Right cardiac atrium (tissue), 5 donors: ENCODE measurements at regions not wholly inside any gene's neighbourhood (a gene's known extent, or its start where the extent isn't known, plus 50 kb on each side); places are given as distances from the start of the nearest gene placed in this dataset.
"Not testable (repeated sequence)": the region's sequence is repeated elsewhere in the genome, so short reads cannot be mapped to it uniquely, and the experiment has no call there.

Experiments used
- ATAC-seq, 2 donors: fragments of 200-7000 bp; cut with Tn5 transposase; one replicate each; pipeline versions ENCODE4 v1.8.0 to v1.9.1; 2020; ENCODE audit warnings: moderate library complexity in 2 of 2, mild to moderate bottlenecking in 1 of 2
- DNase-seq, 3 donors: peaks; one replicate each; pipeline ENCODE4 v3.0.0-alpha.2; 2020
- H3K27ac ChIP-seq: one replicate; pipeline ENCODE4 v1.5.1; 2013; ENCODE audit warnings: mild to moderate bottlenecking, low read length, control low read depth, moderate library complexity
- H3K27me3 ChIP-seq: one replicate; pipeline ENCODE4 v1.6.1; 2013; ENCODE audit not compliant: control insufficient read depth, insufficient read depth
- H3K4me1 ChIP-seq: one replicate; pipeline ENCODE4 v1.6.1; 2013; ENCODE audit warnings: low read length; ENCODE audit not compliant: control insufficient read depth, insufficient read depth
- H3K4me3 ChIP-seq: one replicate; pipeline ENCODE4 v1.5.1; 2013; ENCODE audit warnings: low read length, control low read depth
- H3K9me3 ChIP-seq: one replicate; pipeline ENCODE4 v1.6.1; 2013; ENCODE audit warnings: low read length; ENCODE audit not compliant: control insufficient read depth
- WGBS: extraction: QIAGEN DNeasy Blood & Tissue Kit; methylation state at CpG from one replicate; pipeline ENCODE4 v1.1.7; 2013; 5-methylcytosine and 5-hydroxymethylcytosine counted together
- intact Hi-C, 4 donors: fragments of 100-400 bp; cut with DNase I; formaldehyde crosslinking; loops; one replicate each; pipeline versions ENCODE4 v1.11.0 to v1.14.0; 2022 to 2023
- donor health status: healthy with polysubstance abuse.
- donor health status: DM: no; HTN: yes; CAD: no.
- donor health status: DM: no; HTN: no; CAD: no.
- donor health status: DM: no; HTN: yes; CAD: no; lungs with severe emphysema.
- donor health status: DM: yes; HTN: yes; CAD: no.

GRCh38 chr1:101484689-101485338 lies 248.0 kb downstream of the S1PR1 start:
- 31% methylated on average over 2 of the region's 2 CpGs for WGBS
- H3K4me1 ChIP-seq, result no peaks in the 10 kb centered on the region
- no peak overlapping the region for H3K4me3 ChIP-seq
- ATAC-seq, result peak in 1 of 2 donors; percentile 68
- intact Hi-C loops, result no loop called here
- H3K27me3 ChIP-seq, result no peaks in the 10 kb centered on the region
- DNase-seq, result no peak
- H3K27ac ChIP-seq, result no peak overlapping the region
- H3K9me3 ChIP-seq, result no peaks in the 10 kb centered on the region

- WGBS, result 0% methylated on average over 1 of the region's 1 CpG
- no peak overlapping the region for H3K27ac ChIP-seq
- ATAC-seq (no peak), DNase-seq (no peak)
- no peaks in the 10 kb centered on the region for H3K4me1 ChIP-seq
- no peaks in the 10 kb centered on the region for H3K9me3 ChIP-seq
- intact Hi-C loops, result no loop called here
- no peaks in the 10 kb centered on the region for H3K27me3 ChIP-seq
- no peak overlapping the region for H3K4me3 ChIP-seq
Observed at GRCh38 chr1:101485712-101486111, 248.9 kb downstream of the S1PR1 start.

GRCh38 chr1:101492144-101492543 lies 255.3 kb downstream of the S1PR1 start:
- H3K4me3 ChIP-seq, DNase-seq, H3K27me3 ChIP-seq, H3K4me1 ChIP-seq, intact Hi-C loops, ATAC-seq, H3K27ac ChIP-seq, H3K9me3 ChIP-seq: not testable (repeated sequence)
- WGBS, result 89% methylated on average over 1 of the region's 1 CpG

- H3K4me1 ChIP-seq, H3K4me3 ChIP-seq, H3K27ac ChIP-seq, DNase-seq, H3K9me3 ChIP-seq, ATAC-seq, H3K27me3 ChIP-seq, intact Hi-C loops: not testable (repeated sequence)
- 87% methylated on average over 3 of the region's 3 CpGs for WGBS
Observed at GRCh38 chr1:101493920-101494319, 257.1 kb downstream of the S1PR1 start.

- no peaks in the 10 kb centered on the region for H3K4me1 ChIP-seq
- no peak overlapping the region for H3K27ac ChIP-seq
- DNase-seq (no peak), ATAC-seq (no peak)
- no peaks in the 10 kb centered on the region for H3K9me3 ChIP-seq
- H3K27me3 ChIP-seq, result no peaks in the 10 kb centered on the region
- intact Hi-C loops, result no loop called here
- H3K4me3 ChIP-seq, result no peak overlapping the region
- 80% methylated on average over 2 of the region's 2 CpGs for WGBS
Observed at GRCh38 chr1:101496109-101496508, 259.3 kb downstream of the S1PR1 start.

GRCh38 chr1:101497881-101498559 lies 261.2 kb downstream of the S1PR1 start:
- ATAC-seq (no peak), DNase-seq (no peak)
- WGBS, result 81% methylated on average over 2 of the region's 2 CpGs
- Histone ChIP-seq H3K9me3 (no peaks in the 10 kb centered on the region), H3K4me3 (no peak overlapping the region), H3K4me1 (no peaks in the 10 kb centered on the region), H3K27me3 (no peaks in the 10 kb centered on the region), H3K27ac (no peak overlapping the region)
- intact Hi-C loops, result no loop called here

GRCh38 chr1:101504106-101504505 lies 267.3 kb downstream of the S1PR1 start:
- ATAC-seq, DNase-seq, H3K4me1 ChIP-seq, H3K27me3 ChIP-seq, H3K27ac ChIP-seq, H3K9me3 ChIP-seq, H3K4me3 ChIP-seq, intact Hi-C loops: not testable (repeated sequence)
- WGBS, result 74% methylated on average over 2 of the region's 2 CpGs

- 82% methylated on average over 5 of the region's 5 CpGs for WGBS
- H3K4me1 ChIP-seq, H3K4me3 ChIP-seq, intact Hi-C loops, ATAC-seq, DNase-seq, H3K27ac ChIP-seq, H3K27me3 ChIP-seq, H3K9me3 ChIP-seq: not testable (repeated sequence)
Observed at GRCh38 chr1:101505240-101505639, 268.4 kb downstream of the S1PR1 start.

- intact Hi-C loops, result no loop called here
Observed at GRCh38 chr1:101506541-101507164, 269.8 kb downstream of the S1PR1 start.

GRCh38 chr1:101507547-101507971 lies 270.7 kb downstream of the S1PR1 start:
- H3K4me1 ChIP-seq, result no peaks in the 10 kb centered on the region
- no peaks in the 10 kb centered on the region for H3K27me3 ChIP-seq
- 23% methylated on average over 1 of the region's 1 CpG for WGBS
- H3K9me3 ChIP-seq, result no peaks in the 10 kb centered on the region
- no peak overlapping the region for H3K27ac ChIP-seq
- H3K4me3 ChIP-seq, result no peak overlapping the region
- ATAC-seq, result peak in 1 of 2 donors; percentile 43
- DNase-seq, result no peak
- intact Hi-C loops, result no loop called here

More at GRCh38 chr1:101506541-101507164, 269.8 kb downstream of the S1PR1 start:
- H3K4me3 ChIP-seq, result no peak overlapping the region
- no peaks in the 10 kb centered on the region for H3K9me3 ChIP-seq
- DNase-seq (no peak), ATAC-seq (peak in 1 of 2 donors; percentile 58)
- H3K27me3 ChIP-seq, result no peaks in the 10 kb centered on the region
- no peak overlapping the region for H3K27ac ChIP-seq
- no peaks in the 10 kb centered on the region for H3K4me1 ChIP-seq
- 0% methylated on average over 1 of the region's 1 CpG for WGBS

GRCh38 chr1:101508913-101509312 lies 272.1 kb downstream of the S1PR1 start:
- WGBS, result 76% methylated on average over 2 of the region's 2 CpGs
- intact Hi-C loops, result no loop called here
- no peaks in the 10 kb centered on the region for H3K27me3 ChIP-seq

More at GRCh38 chr1:101508913-101509312, 272.1 kb downstream of the S1PR1 start:
- Histone ChIP-seq H3K27ac (no peak overlapping the region), H3K4me3 (no peak overlapping the region), H3K9me3 (no peaks in the 10 kb centered on the region), H3K4me1 (no peaks in the 10 kb centered on the region)
- ATAC-seq (no peak), DNase-seq (no peak)
